IPS-15b (cell line): ENCODE measurements at regions not wholly inside any gene's neighbourhood (a gene's known extent, or its start where the extent isn't known, plus 50 kb on each side); places are given as distances from the start of the nearest gene placed in this dataset.

Experiments
- H3K27me3 ChIP-seq: one replicate; pipeline ENCODE4 v1.6.1; 2013; ENCODE audit warnings: low read length; ENCODE audit not compliant: control insufficient read depth, insufficient read depth
- H3K36me3 ChIP-seq: one replicate; pipeline ENCODE4 v1.6.1; 2013; ENCODE audit warnings: low read length; ENCODE audit not compliant: control insufficient read depth, insufficient read depth
- H3K4me1 ChIP-seq: one replicate; pipeline ENCODE4 v1.6.1; 2013; ENCODE audit warnings: mild to moderate bottlenecking, low read length; ENCODE audit not compliant: control insufficient read depth, insufficient read depth
- H3K4me3 ChIP-seq: one replicate; pipeline ENCODE4 v1.5.1; 2013; ENCODE audit warnings: low read depth, low read length
- H3K9ac ChIP-seq: one replicate; pipeline ENCODE4 v1.6.1; 2013; ENCODE audit warnings: low read depth, mild to moderate bottlenecking, low read length
- H3K9me3 ChIP-seq: one replicate; pipeline ENCODE4 v1.6.1; 2013; ENCODE audit warnings: mild to moderate bottlenecking, low read length; ENCODE audit not compliant: control insufficient read depth, insufficient read depth

DNA sequence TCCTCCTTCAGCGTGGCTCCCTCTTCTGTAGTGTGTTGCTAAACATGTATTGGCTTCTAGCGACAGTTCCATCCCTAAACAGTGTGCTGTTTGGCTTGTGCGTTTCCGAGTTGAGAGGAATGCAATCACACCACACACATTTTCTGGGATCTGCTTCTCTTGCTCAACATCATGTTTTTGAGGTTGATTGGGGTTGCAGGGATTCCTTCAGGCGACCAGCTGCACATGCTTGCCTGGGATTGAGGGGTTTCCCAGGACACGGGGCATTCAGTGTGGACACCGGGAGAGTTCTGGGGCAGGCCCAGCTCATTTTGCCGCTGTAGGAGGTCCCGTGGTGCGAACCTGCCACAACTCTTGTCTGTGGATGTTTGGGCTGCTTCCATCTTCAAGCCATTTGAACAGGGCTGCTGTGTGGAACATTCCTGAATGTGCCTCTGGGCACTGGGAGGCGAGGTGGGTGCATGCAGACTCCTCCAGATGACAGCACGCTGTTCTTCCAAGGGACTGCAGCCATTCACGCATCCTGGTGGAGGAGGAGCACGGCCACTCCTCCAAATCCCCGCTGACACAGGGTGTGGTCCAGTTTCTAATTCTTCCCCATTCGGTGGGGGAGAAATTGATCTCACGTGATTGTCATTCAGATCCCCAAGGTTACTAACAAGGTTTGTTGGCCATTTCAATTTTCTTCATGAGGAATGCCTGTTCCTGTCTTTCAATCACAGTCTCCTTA, 82.8 kb downstream of the PLXNA1 start:
- Histone ChIP-seq H3K4me1 (peaks cover 2% of the 10 kb centered on the region), H3K9me3 (no peaks in the 10 kb centered on the region), H3K36me3 (no peaks in the 10 kb centered on the region), H3K9ac (no peak overlapping the region), H3K4me3 (no peak overlapping the region), H3K27me3 (no peaks in the 10 kb centered on the region)

DNA sequence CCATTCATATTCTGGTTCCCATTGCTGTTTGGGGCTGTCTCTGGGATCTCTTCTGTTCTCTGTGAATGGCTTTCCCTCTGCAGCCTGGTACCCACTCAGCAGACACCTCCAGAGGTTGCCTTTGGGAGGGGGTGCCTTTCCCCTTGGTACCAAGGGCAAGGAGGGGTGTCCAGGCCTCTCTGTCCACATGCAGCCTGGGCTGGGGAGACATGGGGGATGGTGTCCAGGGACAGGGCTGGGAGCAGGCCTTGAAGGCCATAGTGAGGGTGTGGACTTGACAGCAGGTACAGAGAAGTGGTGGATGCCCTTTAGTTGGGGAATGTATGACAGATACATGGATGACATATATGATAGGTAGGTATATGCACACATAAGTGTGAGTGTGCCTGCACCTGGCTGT, 83.7 kb downstream of the PLXNA1 start:
- Histone ChIP-seq H3K36me3 (no peaks in the 10 kb centered on the region), H3K9ac (no peak overlapping the region), H3K4me1 (peaks cover 2% of the 10 kb centered on the region), H3K4me3 (no peak overlapping the region), H3K27me3 (no peaks in the 10 kb centered on the region), H3K9me3 (no peaks in the 10 kb centered on the region)

DNA sequence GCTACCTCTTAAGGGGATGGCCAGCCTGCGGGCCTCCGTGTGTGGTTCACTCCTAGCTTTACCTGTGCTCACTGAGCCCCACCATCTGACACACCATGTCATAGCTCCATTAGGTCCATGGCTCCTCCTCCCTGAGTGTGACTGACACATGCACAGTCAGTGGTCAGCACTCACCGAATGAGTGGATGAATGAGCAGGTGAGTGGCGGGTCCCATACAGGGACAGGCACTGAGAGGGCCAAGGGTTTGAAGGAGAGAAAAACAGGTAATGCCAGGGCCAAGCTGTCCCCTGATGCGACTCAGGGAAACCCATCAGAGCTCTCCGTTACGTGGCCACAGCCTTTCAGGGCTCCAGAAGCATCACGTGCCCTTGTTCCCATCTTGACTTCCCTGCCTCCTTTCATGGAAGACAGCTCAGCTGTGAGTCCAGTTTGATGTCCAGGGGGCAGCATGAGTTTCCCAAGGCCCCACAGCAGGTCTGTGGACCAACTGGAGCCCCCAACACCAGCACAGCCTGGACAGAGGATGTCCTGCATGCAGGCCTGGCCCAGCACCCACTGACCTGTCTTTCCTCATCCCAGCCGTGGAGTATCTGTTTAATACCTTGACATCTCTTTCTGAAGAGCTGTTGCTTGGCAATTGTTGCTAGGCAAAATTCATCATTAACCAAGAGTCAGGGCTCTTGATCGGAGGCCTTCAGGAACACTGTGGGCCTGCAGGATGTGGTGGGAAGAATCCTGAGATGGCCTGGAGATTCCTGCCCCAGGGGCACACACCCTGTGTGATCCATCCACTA, 84.4 kb downstream of the PLXNA1 start:
- H3K36me3 ChIP-seq = no peaks in the 10 kb centered on the region
- no peaks in the 10 kb centered on the region for H3K27me3 ChIP-seq
- H3K9ac ChIP-seq = no peak overlapping the region
- peaks cover 2% of the 10 kb centered on the region for H3K4me1 ChIP-seq
- no peak overlapping the region for H3K4me3 ChIP-seq
- no peaks in the 10 kb centered on the region for H3K9me3 ChIP-seq

DNA sequence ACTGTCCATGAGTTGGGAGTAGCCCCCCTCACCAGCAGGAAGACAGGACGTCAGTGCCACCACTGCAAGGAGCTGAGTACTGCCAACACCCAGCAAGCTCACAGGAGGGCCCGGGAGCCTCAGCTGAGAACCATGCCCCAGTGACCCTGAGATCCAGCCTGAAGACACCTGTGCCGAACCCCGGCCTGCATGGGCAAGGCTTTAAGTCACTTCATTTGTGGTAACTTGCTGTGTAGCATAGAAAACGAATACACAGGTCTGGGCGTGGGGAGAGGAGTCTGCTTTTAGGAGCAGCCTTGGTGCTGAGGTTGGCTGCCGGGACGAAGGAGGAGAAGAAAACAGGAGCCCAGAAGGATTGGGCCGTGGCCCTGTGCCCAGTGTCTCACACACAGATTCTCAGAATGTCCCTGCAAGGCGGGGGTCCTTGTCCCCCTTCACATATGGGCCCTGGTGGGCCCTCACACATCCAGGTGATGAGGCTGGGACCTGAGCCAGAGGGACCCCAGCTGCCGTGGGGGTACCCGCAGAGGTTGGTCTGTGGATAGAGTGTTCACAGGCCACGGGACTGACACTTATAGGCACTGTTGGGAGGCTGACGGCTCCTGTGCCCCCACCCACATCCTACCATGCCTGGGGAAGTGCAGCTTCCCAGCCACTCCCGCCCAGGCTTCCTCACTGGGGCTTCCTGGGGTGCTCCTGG, 85.3 kb downstream of the PLXNA1 start:
- Histone ChIP-seq H3K9me3 (no peaks in the 10 kb centered on the region), H3K9ac (no peak overlapping the region), H3K27me3 (no peaks in the 10 kb centered on the region), H3K4me3 (no peak overlapping the region), H3K4me1 (peaks cover 2% of the 10 kb centered on the region), H3K36me3 (no peaks in the 10 kb centered on the region)

DNA sequence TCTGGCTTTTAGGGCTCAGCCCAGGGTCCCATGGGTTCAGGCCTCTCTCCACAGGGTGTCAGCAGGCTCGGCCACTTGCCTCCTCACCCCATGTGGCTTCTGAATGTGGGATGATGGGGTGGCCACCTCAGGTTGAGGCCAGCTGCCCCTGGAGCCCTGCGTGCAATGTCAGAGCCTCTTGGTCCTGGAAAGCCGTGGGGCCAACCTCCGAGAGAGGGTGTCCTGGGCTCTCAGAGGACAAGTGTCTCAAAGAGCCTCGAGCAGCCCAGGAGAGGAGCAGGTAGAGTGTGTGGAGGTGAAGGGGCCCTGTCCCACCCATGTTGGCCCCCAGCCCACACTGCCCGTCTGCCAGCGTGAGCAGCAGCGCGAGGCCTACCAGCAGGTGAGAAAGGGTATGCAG, 86.0 kb downstream of the PLXNA1 start:
- no peaks in the 10 kb centered on the region for H3K36me3 ChIP-seq
- H3K9ac ChIP-seq = no peak overlapping the region
- H3K9me3 ChIP-seq = no peaks in the 10 kb centered on the region
- H3K4me1 ChIP-seq = peaks cover 2% of the 10 kb centered on the region
- H3K27me3 ChIP-seq = no peaks in the 10 kb centered on the region
- H3K4me3 ChIP-seq = no peak overlapping the region

DNA sequence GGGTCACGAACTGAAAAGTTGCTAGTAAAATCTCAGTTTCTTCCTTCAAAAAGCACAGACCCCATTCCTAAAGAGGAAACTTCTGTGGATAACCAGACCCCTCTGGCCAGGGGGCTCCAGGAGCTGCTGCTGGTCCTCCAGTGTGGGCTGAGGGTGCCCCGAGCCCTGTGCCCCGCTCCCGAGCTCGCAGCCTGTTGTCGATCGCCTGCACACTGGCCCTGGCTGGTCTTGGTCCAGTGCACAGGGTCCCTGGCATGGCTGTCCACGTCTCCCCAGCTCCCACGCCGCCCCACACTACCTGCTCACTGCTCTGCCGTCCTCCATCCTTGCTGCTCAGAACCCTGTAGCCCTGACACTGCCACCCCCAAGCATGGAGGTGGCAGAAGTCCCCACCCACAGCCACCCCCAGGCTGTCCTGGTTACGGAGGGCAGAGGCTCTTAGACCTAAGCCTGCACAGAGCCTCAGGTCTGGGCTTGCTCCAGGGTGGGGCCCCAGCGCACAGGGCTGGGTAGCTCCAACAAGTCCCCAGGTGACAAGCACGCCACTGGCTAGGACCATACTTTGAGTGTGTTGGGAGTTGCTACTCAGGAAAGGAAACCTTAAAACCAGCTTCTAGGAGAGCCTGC, 87.0 kb downstream of the PLXNA1 start:
- no peaks in the 10 kb centered on the region for H3K27me3 ChIP-seq
- no peak overlapping the region for H3K4me3 ChIP-seq
- H3K9ac ChIP-seq = no peak overlapping the region
- H3K36me3 ChIP-seq = no peaks in the 10 kb centered on the region
- H3K9me3 ChIP-seq = no peaks in the 10 kb centered on the region
- peaks cover 2% of the 10 kb centered on the region for H3K4me1 ChIP-seq

DNA sequence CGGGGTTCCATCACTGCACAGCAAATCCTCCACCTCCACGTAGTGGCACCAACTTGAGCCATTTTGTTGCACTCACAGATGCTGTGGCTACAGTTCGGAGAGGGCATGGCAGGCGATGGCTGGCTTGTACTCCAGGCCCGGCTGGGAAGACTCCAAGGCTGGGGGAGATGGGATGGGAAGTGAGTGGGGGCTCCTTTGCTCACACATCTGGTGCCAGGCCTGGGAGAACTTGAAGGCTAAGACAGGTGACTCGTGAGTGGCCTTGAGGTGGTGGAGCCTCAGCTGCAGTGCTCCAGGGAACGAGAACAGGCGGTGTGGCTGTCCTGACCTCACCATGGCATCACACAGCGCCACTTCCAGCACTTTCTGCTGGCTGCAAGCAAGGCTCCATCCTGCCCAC, 87.9 kb downstream of the PLXNA1 start:
- Histone ChIP-seq H3K27me3 (no peaks in the 10 kb centered on the region), H3K9me3 (no peaks in the 10 kb centered on the region), H3K9ac (no peak overlapping the region), H3K4me1 (peaks cover 2% of the 10 kb centered on the region), H3K4me3 (no peak overlapping the region), H3K36me3 (no peaks in the 10 kb centered on the region)

DNA sequence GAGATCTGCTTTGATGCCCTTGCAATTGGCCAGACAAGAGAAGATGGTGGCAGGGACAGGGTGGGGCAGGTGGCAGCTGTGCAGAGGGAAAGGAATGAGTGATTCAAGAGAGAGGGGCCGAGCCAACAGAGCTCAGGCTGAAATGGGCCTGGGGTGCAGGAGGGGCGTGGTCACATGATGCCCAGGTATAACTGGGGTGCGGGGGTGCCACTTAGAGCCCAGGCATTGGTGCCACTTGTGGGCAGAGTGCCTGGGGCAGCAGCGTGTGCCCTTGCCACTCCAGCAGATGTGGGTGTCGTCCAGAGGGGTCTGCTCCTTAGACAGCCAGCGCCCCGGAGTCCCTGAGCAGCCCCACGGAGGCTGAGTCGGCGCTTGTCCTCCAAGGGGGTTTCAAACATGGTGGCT, 88.7 kb downstream of the PLXNA1 start:
- H3K4me1 ChIP-seq = no peaks in the 10 kb centered on the region
- no peak overlapping the region for H3K4me3 ChIP-seq
- H3K36me3 ChIP-seq = no peaks in the 10 kb centered on the region
- H3K27me3 ChIP-seq = no peaks in the 10 kb centered on the region
- no peak overlapping the region for H3K9ac ChIP-seq
- H3K9me3 ChIP-seq = no peaks in the 10 kb centered on the region

DNA sequence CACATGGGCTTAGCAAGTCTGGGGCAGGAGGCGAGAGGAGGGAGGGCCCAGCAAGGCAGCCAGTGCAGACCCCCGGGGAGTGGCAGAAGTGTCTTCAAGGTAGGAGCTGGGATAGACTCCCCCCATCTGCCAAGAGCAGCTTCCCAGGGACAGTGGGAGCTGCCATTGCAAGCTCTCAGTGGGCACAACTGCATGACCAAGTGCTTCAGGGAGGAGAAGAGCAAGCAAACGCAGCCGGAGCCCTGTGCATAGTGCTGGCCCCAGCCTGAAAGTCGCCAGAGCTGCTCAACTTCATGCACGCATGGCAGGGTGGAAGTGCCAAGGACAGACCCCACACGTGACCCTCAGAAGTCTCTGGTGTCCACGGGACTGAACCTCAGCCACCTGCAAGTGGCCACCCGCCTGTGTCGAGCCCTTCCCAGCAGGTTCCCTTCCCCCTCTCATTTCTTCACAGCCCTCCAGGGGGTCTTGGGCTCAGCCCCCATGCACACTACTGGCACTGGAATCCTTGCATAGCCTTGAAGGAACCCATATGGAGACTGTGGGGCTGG, 89.4 kb downstream of the PLXNA1 start:
- H3K27me3 ChIP-seq = no peaks in the 10 kb centered on the region
- no peak overlapping the region for H3K9ac ChIP-seq
- H3K4me3 ChIP-seq = no peak overlapping the region
- H3K36me3 ChIP-seq = no peaks in the 10 kb centered on the region
- no peaks in the 10 kb centered on the region for H3K4me1 ChIP-seq
- H3K9me3 ChIP-seq = no peaks in the 10 kb centered on the region

DNA sequence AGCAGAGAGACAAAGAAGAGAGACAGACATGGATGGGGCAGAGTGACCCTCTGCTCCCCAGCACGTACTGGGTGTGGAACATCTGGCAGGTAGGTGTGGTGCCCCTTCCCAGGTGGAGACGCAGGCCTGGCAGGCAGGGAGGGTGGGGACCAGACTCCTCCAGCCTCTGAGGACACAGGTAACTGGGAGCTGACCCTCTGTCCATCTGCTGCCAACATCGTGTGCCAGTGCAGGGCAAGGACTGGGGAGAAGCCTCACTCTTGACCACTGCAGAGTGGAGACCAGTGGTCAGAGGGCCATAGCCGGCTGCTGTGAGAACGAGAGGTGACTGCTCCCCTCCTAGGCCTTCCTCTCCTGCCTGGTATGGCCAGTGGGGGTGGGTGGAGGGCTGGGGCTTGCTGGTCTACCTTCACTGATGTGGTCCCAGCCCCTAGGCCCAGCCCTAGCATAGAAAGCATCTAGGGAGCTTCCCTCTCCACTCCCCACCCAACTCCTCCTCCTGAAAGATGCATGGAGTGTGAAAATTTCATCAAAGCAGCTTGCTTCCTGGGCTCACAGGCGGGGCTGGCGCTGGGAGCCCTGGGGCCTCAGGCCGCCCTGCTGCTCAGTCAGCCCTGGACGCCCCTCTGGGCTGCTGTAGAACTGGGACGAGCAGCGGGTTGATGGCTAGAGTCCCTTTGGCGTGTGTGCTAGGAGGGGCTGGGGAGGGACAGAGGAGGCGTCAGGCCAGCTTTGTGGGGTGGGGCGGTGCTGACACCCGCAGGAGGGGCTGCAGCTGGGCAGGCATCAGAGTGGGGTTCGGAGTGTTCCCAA, 90.3 kb downstream of the PLXNA1 start:
- Histone ChIP-seq H3K9me3 (no peaks in the 10 kb centered on the region), H3K36me3 (no peaks in the 10 kb centered on the region), H3K4me3 (no peak overlapping the region), H3K27me3 (no peaks in the 10 kb centered on the region), H3K4me1 (no peaks in the 10 kb centered on the region), H3K9ac (no peak overlapping the region)
